ENCODE measurements at regions not wholly inside any gene's neighbourhood (a gene's known extent, or its start where the extent isn't known, plus 50 kb on each side); places are given as distances from the start of the nearest gene placed in this dataset.
A peak's percentile ranks its signal among the peaks of the same experiment; 100 is the strongest.

DNA sequence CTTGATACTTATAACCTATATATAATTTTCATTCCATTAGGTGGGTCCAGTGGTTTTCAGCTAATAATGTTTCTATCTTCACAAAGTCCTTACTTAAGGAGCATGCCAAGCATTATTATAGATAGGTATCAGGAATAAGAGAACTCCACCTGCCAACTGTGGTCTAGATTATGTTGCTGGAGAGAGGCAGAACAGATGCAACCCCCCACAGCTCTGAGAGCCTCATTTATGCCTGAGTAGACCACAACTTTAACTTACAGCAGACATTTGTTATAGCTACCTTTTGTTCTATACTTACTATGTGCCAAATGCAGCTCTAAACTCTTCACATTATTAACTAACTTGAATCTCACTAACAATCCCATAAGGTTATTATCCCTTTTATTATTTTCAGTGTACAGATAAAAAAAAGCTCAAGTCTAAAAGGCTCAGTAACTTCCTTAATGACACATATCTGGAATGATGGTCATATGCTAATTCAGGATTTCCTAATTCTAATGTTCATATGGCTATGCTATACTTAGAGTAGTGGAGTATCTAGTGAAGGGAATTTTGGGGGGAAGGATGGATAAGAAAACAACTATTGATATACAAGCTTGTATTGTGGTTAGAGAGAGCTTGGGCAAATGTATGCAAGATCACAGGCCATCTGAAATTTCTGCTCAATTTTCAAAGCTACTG is 119.1 kb upstream of the RND3 start:
- no peak for DNase-seq (ENCODE audit: low spot score in 2 of 2, unreplicated experiment in 2 of 2)
- no peak overlapping the region for H3K4me3 Mint-ChIP-seq
- H3K27ac Mint-ChIP-seq, result no peak overlapping the region
- TF ChIP-seq, protein P1, sequence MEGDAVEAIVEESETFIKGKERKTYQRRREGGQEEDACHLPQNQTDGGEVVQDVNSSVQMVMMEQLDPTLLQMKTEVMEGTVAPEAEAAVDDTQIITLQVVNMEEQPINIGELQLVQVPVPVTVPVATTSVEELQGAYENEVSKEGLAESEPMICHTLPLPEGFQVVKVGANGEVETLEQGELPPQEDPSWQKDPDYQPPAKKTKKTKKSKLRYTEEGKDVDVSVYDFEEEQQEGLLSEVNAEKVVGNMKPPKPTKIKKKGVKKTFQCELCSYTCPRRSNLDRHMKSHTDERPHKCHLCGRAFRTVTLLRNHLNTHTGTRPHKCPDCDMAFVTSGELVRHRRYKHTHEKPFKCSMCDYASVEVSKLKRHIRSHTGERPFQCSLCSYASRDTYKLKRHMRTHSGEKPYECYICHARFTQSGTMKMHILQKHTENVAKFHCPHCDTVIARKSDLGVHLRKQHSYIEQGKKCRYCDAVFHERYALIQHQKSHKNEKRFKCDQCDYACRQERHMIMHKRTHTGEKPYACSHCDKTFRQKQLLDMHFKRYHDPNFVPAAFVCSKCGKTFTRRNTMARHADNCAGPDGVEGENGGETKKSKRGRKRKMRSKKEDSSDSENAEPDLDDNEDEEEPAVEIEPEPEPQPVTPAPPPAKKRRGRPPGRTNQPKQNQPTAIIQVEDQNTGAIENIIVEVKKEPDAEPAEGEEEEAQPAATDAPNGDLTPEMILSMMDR (IDR thresholded peaks at IDR 0.05; ENCODE audit: unreplicated experiment), result no peak
- peaks cover 3% of the 10 kb centered on the region for H3K9me3 Mint-ChIP-seq
- H3K27me3 Mint-ChIP-seq (ENCODE audit: low read depth), result no peaks in the 10 kb centered on the region
- peaks cover 20% of the 10 kb centered on the region for H3K4me1 Mint-ChIP-seq
- H3K36me3 Mint-ChIP-seq, result no peaks in the 10 kb centered on the region

DNA sequence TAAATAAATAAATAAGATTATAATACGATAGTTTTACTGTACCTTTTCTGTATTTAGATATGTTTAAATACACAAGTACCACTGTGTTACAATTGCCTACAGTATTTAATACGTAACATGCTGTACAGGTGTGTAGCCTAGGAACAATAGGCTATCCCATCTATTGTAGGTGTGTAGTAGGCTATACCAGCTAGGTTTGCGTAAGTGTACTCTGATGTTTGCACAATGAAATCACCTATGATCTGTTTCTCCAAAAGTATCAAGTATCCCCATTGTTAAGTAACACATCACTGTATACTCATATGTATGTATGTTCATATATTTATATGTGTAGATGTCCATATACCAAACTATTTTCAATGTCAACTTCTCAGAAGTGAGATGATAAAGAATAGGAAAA is 118.2 kb upstream of the RND3 start:
- Mint-ChIP-seq H3K9me3 (peaks cover 3% of the 10 kb centered on the region), H3K27ac (no peak overlapping the region), H3K4me1 (peaks cover 22% of the 10 kb centered on the region), H3K4me3 (no peak overlapping the region), H3K27me3 (ENCODE audit: low read depth) (no peaks in the 10 kb centered on the region), H3K36me3 (no peaks in the 10 kb centered on the region)
- TF ChIP-seq, protein P1 (IDR thresholded peaks at IDR 0.05; ENCODE audit: unreplicated experiment), result no peak
- no peak for DNase-seq (ENCODE audit: low spot score in 2 of 2, unreplicated experiment in 2 of 2)

DNA sequence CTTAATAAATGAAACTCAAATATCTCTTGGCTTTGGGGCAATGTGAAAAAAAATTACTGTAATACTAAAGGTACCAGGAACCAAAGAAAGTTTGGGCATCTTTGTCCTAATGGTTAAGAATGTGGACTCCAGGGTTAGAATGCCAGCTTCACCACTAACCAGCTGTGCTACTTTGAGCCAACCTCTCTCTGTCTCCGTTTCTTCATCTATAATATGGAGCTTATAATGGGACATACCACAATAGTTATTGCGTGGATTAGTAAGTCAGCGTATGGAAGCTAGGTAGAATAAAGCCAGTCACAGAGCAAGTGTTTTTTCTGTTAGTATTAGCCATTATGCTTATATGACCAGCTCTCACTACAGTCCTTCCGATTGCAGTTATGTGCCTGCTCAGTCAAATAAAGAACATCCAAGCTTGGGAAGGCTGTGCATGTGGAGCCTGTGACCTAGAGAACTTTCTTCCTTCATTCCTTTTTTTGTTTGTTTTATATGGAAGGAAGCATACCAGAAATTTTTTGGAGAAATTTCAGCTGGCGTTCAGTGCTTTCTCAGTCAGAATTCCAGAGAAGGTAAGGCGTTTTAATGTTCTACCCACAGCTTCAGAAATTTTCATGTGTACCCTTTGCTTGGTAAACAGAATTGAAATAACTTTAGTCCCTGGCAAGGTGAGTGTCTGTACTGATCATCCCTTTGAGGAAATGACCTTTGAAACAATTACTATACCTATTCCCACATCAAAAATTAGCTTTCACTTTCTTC is 114.0 kb upstream of the RND3 start:
- no peak for DNase-seq (ENCODE audit: low spot score in 2 of 2, unreplicated experiment in 2 of 2)
- H3K36me3 Mint-ChIP-seq, result no peaks in the 10 kb centered on the region
- TF ChIP-seq, protein P1 (IDR thresholded peaks at IDR 0.05; ENCODE audit: unreplicated experiment), result no peak
- no peak overlapping the region for H3K4me3 Mint-ChIP-seq
- H3K27me3 Mint-ChIP-seq (ENCODE audit: low read depth), result no peaks in the 10 kb centered on the region
- peak overlapping the region; percentile 68 for H3K27ac Mint-ChIP-seq
- H3K4me1 Mint-ChIP-seq, result peaks cover 10% of the 10 kb centered on the region
- H3K9me3 Mint-ChIP-seq, result peaks cover 3% of the 10 kb centered on the region

DNA sequence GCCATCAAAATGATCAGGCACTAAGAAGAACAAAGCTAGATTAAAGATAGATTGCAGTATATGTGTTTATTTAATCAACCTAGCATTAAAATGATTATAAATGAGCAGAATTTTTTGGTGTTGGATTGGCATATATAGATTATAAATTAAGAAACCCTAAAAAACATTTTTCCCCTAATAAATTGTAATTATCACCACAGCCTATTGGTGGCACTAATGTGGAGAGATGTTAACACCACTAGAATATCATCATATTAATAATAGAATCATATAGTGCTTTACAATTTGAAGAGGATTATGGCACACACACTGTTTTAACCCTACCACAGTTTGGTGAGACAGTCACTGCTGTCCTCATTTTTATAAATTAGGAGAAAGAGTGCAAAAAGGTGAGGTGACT is 112.4 kb upstream of the RND3 start:
- no peak overlapping the region for H3K27ac Mint-ChIP-seq
- H3K27me3 Mint-ChIP-seq (ENCODE audit: low read depth), result no peaks in the 10 kb centered on the region

DNA sequence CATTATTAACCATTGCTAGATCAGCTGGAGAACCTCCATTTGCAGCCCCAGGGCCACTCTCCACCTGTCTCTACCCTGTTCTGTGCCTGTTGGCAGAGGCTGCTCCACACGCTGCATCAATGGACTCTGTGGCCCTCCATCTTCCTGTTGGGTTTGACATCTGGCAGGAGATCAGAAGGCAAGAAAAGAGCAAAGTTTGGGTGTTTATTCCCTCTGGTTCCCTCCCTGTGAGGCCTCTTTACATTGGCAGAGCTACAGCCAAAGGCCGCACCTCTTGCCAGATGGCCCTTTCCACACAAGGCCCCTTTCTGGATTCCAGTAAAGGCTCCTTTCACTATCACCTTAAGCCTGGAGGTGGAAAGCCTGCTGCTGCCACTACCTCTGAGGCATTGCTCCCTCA is 110.9 kb upstream of the RND3 start:
- H3K36me3 Mint-ChIP-seq, result no peaks in the 10 kb centered on the region
- H3K27me3 Mint-ChIP-seq (ENCODE audit: low read depth), result no peaks in the 10 kb centered on the region
- DNase-seq (ENCODE audit: low spot score in 2 of 2, unreplicated experiment in 2 of 2), result no peak
- H3K27ac Mint-ChIP-seq, result no peak overlapping the region
- peaks cover 15% of the 10 kb centered on the region for H3K4me1 Mint-ChIP-seq
- H3K9me3 Mint-ChIP-seq, result no peaks in the 10 kb centered on the region
- H3K4me3 Mint-ChIP-seq, result no peak overlapping the region
- TF ChIP-seq, protein P1 (IDR thresholded peaks at IDR 0.05; ENCODE audit: unreplicated experiment), result no peak

More for the DNA sequence above, 112.4 kb upstream of the RND3 start:
- TF ChIP-seq, protein P1 (IDR thresholded peaks at IDR 0.05; ENCODE audit: unreplicated experiment), result peak; percentile 18
- Mint-ChIP-seq H3K9me3 (peaks cover 3% of the 10 kb centered on the region), H3K36me3 (no peaks in the 10 kb centered on the region), H3K4me3 (no peak overlapping the region), H3K4me1 (peaks cover 15% of the 10 kb centered on the region)
- DNase-seq (ENCODE audit: low spot score in 2 of 2, unreplicated experiment in 2 of 2), result no peak

Data from mesothelial cell of epicardium (in vitro differentiated cells).